HFFc6 (cell line): ENCODE measurements at regions not wholly inside any gene's neighbourhood (a gene's known extent, or its start where the extent isn't known, plus 50 kb on each side); places are given as distances from the start of the nearest gene placed in this dataset.

Experiments
- DNase-seq: peaks from one replicate; pipeline ENCODE4 v3.0.0-alpha.2; 2018
- H3K27ac Mint-ChIP-seq: 2 replicates; pipeline ENCODE4 v1.8.0; 2020; ENCODE audit warnings: mild to moderate bottlenecking, mixed read lengths
- H3K27me3 Mint-ChIP-seq: 2 replicates; pipeline ENCODE4 v1.8.0; 2021; ENCODE audit warnings: mild to moderate bottlenecking, moderate library complexity, mixed read lengths; ENCODE audit not compliant: insufficient read depth
- H3K36me3 Mint-ChIP-seq: 2 replicates; pipeline ENCODE4 v1.8.0; 2021; ENCODE audit warnings: low read depth, mixed read lengths
- H3K4me1 Mint-ChIP-seq: 2 replicates; pipeline ENCODE4 v1.8.0; 2020; ENCODE audit warnings: low read depth, mixed read lengths
- H3K4me3 Mint-ChIP-seq: 2 replicates; pipeline ENCODE4 v1.8.0; 2020; ENCODE audit warnings: mild to moderate bottlenecking, moderate library complexity, mixed read lengths
- H3K9me3 Mint-ChIP-seq: 2 replicates; pipeline ENCODE4 v1.8.0; 2020; ENCODE audit warnings: mild to moderate bottlenecking, mixed read lengths
- CTCF ChIP-seq: fragments of 200-600 bp; sonication (generic); IDR thresholded peaks from 2 replicates; pipeline ENCODE4 v1.5.0; 2021; ENCODE audit warnings: antibody characterized with exemption, mild to moderate bottlenecking

- no peak overlapping the region for H3K4me3 Mint-ChIP-seq
- DNase-seq = no peak
- H3K4me1 Mint-ChIP-seq = no peaks in the 10 kb centered on the region
- no peak for TF ChIP-seq CTCF
- peaks cover 48% of the 10 kb centered on the region for H3K9me3 Mint-ChIP-seq
- no peaks in the 10 kb centered on the region for H3K27me3 Mint-ChIP-seq
- H3K36me3 Mint-ChIP-seq = no peaks in the 10 kb centered on the region
- H3K27ac Mint-ChIP-seq = no peak overlapping the region
Measured at GRCh38 chr7:53541475-53541874, 506.0 kb downstream of the POM121L12 start.

DNA sequence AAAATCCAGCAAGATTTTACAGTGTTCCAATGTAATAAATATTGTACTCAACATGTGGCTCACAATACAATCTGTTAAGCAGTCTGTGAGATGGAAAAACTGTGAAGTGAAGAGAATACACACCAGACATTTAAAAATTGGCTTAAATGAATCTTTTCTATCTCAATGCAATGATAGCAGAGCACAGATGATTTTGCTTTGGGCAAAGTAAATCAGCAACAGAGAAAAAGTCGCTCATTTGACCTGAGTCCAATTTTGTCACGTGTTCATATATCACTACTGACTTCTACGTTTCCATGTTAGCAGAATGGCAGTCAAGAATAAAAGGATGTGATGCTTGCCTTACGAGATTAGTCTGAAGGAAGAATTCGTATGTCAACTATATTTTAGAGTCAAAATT lies 506.7 kb downstream of the POM121L12 start:
- no peaks in the 10 kb centered on the region for H3K27me3 Mint-ChIP-seq
- H3K9me3 Mint-ChIP-seq = peaks cover 48% of the 10 kb centered on the region
- H3K4me3 Mint-ChIP-seq = no peak overlapping the region
- TF ChIP-seq CTCF = no peak
- no peak overlapping the region for H3K27ac Mint-ChIP-seq
- no peak for DNase-seq
- no peaks in the 10 kb centered on the region for H3K36me3 Mint-ChIP-seq
- no peaks in the 10 kb centered on the region for H3K4me1 Mint-ChIP-seq
